GM12878 (cell line): ENCODE measurements at regions not wholly inside any gene's neighbourhood (a gene's known extent, or its start where the extent isn't known, plus 50 kb on each side); places are given as distances from the start of the nearest gene placed in this dataset.

Experiments
- ATAC-seq: fragments of 200-7000 bp; cut with Tn5 transposase; 3 replicates; pipeline ENCODE4 v1.9.1; 2020; ENCODE audit warnings: mild to moderate bottlenecking, moderate library complexity
- BruUV-seq: library from RNA; stranded (reverse); fragments of 400-500 nt; replicated peaks from 2 replicates; lab custom pipeline; 2021; lab: Mats Ljungman, UMichigan
- CTCF ChIA-PET: fragments of 300-600 bp; sonication (Branson Sonifier 250); formaldehyde crosslinking; extraction: SDS; loops from one replicate; lab custom pipeline; 2021; ENCODE audit warnings: inconsistent platforms; lab: Yijun Ruan, JAX
- POLR2A ChIA-PET: fragments of 350-600 bp; formaldehyde crosslinking; extraction: SDS; loops from one replicate; lab custom pipeline; 2021; ENCODE audit warnings: inconsistent platforms; lab: Charles Lee
- RAD21 ChIA-PET: fragments of 300-600 bp; sonication (Branson Sonifier 250); formaldehyde crosslinking; loops from one replicate; lab custom pipeline; 2023; ENCODE audit warnings: antibody characterized with exemption; ENCODE audit not compliant: unreplicated experiment; lab: Charles Lee
- SMC1A ChIA-PET: fragments of 300-600 bp; sonication (Branson Sonifier 250); formaldehyde crosslinking; loops from one replicate; lab custom pipeline; 2023; ENCODE audit not compliant: unreplicated experiment, uncharacterized antibody; lab: Charles Lee
- DNase-seq: peaks from one replicate; pipeline ENCODE4 v3.0.0-alpha.2; 2011; ENCODE audit warnings: low read depth, low spot score
- FAIRE-seq: peaks from 3 replicates; lab custom pipeline; 2011; peaks lifted over from hg19 to GRCh38; lab: Jason Lieb, UNC
- H2AFZ ChIP-seq: 2 replicates; pipeline ENCODE4 v1.6.0; 2011; ENCODE audit warnings: low read depth, low read length, control low read depth; ENCODE audit not compliant: control insufficient read depth
- H3K27ac ChIP-seq: 2 replicates; pipeline ENCODE4 v1.5.1; 2011; ENCODE audit warnings: control low read depth; ENCODE audit not compliant: control insufficient read depth, insufficient read depth
- H3K27me3 ChIP-seq, 2 experiments: replicated peaks in 1 of 2; 2 replicates each; pipeline versions ENCODE4 v1.6.0 to v1.6.1; 2011; ENCODE audit warnings: low read length in 1 of 2; ENCODE audit not compliant: control insufficient read depth in 2 of 2, insufficient read depth in 2 of 2
- H3K36me3 ChIP-seq, 2 experiments: 2 replicates each; pipeline ENCODE4 v1.5.1; 2011; ENCODE audit warnings: low read length in 1 of 2; ENCODE audit not compliant: control insufficient read depth in 2 of 2, insufficient read depth in 2 of 2
- H3K4me1 ChIP-seq: 2 replicates; pipeline ENCODE4 v1.6.1; 2011; ENCODE audit warnings: mild to moderate bottlenecking, low read length, moderate library complexity, mixed read lengths; ENCODE audit not compliant: control insufficient read depth, insufficient read depth
- H3K4me2 ChIP-seq: 2 replicates; pipeline ENCODE4 v1.6.0; 2011; ENCODE audit warnings: control low read depth; ENCODE audit not compliant: control insufficient read depth, insufficient read depth
- H3K4me3 ChIP-seq: fragments of 200-600 bp; sonication (generic); 2 replicates; pipeline ENCODE4 v1.5.1; 2016
- H3K79me2 ChIP-seq: 2 replicates; pipeline ENCODE4 v1.6.0; 2011; ENCODE audit warnings: low read length; ENCODE audit not compliant: control insufficient read depth, insufficient read depth
- H3K9ac ChIP-seq: 2 replicates; pipeline ENCODE4 v1.8.0; 2011; ENCODE audit warnings: low read length, control low read depth, mixed read lengths; ENCODE audit not compliant: control insufficient read depth, insufficient read depth
- H3K9me3 ChIP-seq: replicated peaks from 3 replicates; pipeline ENCODE4 v1.5.1; 2011; ENCODE audit warnings: mild to moderate bottlenecking, low read length; ENCODE audit not compliant: control insufficient read depth, insufficient read depth
- H4K20me1 ChIP-seq: 2 replicates; pipeline ENCODE4 v1.6.0; 2011; ENCODE audit not compliant: control insufficient read depth, insufficient read depth
- ASH2L ChIP-seq: fragments of 300-600, 200-600 bp; sonication (generic); IDR thresholded peaks from 2 replicates; pipeline ENCODE4 v1.6.1; 2017; ENCODE audit warnings: low read depth, mild to moderate bottlenecking, borderline replicate concordance
- BRCA1 ChIP-seq: IDR thresholded peaks from 2 replicates; pipeline ENCODE4 v1.6.1; 2011; ENCODE audit warnings: low read depth, low read length, improper control_type of control experiment
- CBX3 ChIP-seq: fragments of 200-600 bp; sonication (generic); IDR thresholded peaks from 2 replicates; pipeline ENCODE4 v1.6.1; 2016; ENCODE audit warnings: low read depth, borderline replicate concordance
- CHD2 ChIP-seq: IDR thresholded peaks from 2 replicates; pipeline ENCODE4 v1.6.1; 2011; ENCODE audit warnings: low read depth, low read length, improper control_type of control experiment, borderline replicate concordance
- CREB1 ChIP-seq: IDR thresholded peaks from 2 replicates; pipeline ENCODE4 v1.6.1; 2012; ENCODE audit warnings: low read depth, mild to moderate bottlenecking, inconsistent platforms
- ETV6 ChIP-seq, 2 experiments: fragments of 450-650 bp in 1 of 2; IDR thresholded peaks in 1 of 2; conservative IDR thresholded peaks in 1 of 2; 2 replicates each; pipeline ENCODE4 v1.6.1; 2014; ENCODE audit warnings: antibody characterized with exemption in 1 of 2, borderline replicate concordance in 1 of 2, low read depth in 1 of 2, mild to moderate bottlenecking in 1 of 2, moderate library complexity in 1 of 2
- NBN ChIP-seq: fragments of 450-650 bp; IDR thresholded peaks from 2 replicates; pipeline ENCODE4 v1.6.1; 2016
- NR2C1 ChIP-seq: fragments of 450-650 bp; IDR thresholded peaks from 2 replicates; pipeline ENCODE4 v1.6.1; 2017; ENCODE audit warnings: antibody characterized with exemption, mild to moderate bottlenecking, moderate library complexity
- PAX8 ChIP-seq: fragments of 450-650 bp; IDR thresholded peaks from 2 replicates; pipeline ENCODE4 v1.6.1; 2017; ENCODE audit warnings: mild to moderate bottlenecking, moderate library complexity
- POLR2A ChIP-seq: IDR thresholded peaks from 2 replicates; pipeline ENCODE4 v1.6.1; 2011; ENCODE audit warnings: low read depth, mild to moderate bottlenecking, low read length
- RAD21 ChIP-seq: IDR thresholded peaks from 2 replicates; pipeline ENCODE4 v1.6.1; 2011; ENCODE audit warnings: mild to moderate bottlenecking, low read depth, low read length, moderate library complexity; ENCODE audit not compliant: insufficient read depth
- RAD51 ChIP-seq: fragments of 450-650 bp; IDR thresholded peaks from 2 replicates; pipeline ENCODE4 v1.6.1; 2016; ENCODE audit warnings: moderate library complexity, mild to moderate bottlenecking, inconsistent platforms
- RFX5 ChIP-seq: IDR thresholded peaks from 2 replicates; pipeline ENCODE4 v1.6.1; 2011; ENCODE audit warnings: low read depth, low read length, improper control_type of control experiment
- SUZ12 ChIP-seq: fragments of 200-600 bp; sonication (generic); IDR thresholded peaks from one replicate; pipeline ENCODE4 v1.6.1; 2018; ENCODE audit warnings: antibody characterized with exemption, mild to moderate bottlenecking; ENCODE audit not compliant: unreplicated experiment
- in situ Hi-C: fragments of 300-500 bp; cut with MboI; formaldehyde crosslinking; loops from 9 replicates; pipeline ENCODE4 v1.14.3; 2018; ENCODE audit warnings: mixed read lengths
- intact Hi-C: fragments of 100-400 bp; cut with micrococcal nuclease; formaldehyde crosslinking; loops from one replicate; pipeline ENCODE4 v1.14.2; 2022; ENCODE audit not compliant: unreplicated experiment
- TF ChIP-seq, protein P1 (sequence below): fragments of 450-650 bp; IDR thresholded peaks from 2 replicates; pipeline ENCODE4 v1.6.1; 2018; ENCODE audit warnings: borderline replicate concordance, mild to moderate bottlenecking; ENCODE audit not compliant: partially characterized antibody
- TF ChIP-seq, protein P2 (sequence below), 3 experiments: IDR thresholded peaks in 2 of 3; conservative IDR thresholded peaks in 1 of 3; 2 replicates each; pipeline ENCODE4 v1.5.1; 2011; ENCODE audit warnings: low read depth in 3 of 3, low read length in 3 of 3, mild to moderate bottlenecking in 3 of 3, control low read depth in 2 of 3, moderate library complexity in 2 of 3, inconsistent platforms in 1 of 3, mixed read lengths in 1 of 3; ENCODE audit not compliant: control insufficient read depth in 2 of 3, insufficient read depth in 1 of 3; ENCODE audit errors: extremely low read depth in 1 of 3
- TF ChIP-seq, protein P3 (sequence below): IDR thresholded peaks from 2 replicates; pipeline ENCODE4 v1.6.1; 2011; ENCODE audit warnings: low read depth, mild to moderate bottlenecking, low read length, moderate library complexity, borderline replicate concordance; ENCODE audit errors: extremely low read depth

DNA sequence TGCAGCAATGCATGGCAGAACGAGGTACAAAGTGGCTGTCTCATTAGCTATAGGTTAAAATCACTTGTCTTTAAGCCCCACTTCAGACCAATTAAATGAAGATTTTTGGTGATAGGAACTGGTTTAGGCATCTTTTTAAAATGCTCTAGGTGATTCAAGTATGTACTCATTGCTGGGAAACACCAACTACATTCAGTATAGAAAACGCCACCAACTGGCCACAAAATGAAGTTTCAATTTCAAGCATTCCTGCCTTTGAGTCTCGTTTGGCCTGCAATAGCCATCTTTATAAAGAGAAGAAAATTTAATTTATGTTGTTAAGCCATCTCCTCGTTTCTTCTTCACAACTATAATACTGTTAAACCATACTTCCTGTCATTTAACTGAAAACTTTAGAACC is 587.9 kb downstream of the GBE1 start (continued):
- TF ChIP-seq, protein P1, sequence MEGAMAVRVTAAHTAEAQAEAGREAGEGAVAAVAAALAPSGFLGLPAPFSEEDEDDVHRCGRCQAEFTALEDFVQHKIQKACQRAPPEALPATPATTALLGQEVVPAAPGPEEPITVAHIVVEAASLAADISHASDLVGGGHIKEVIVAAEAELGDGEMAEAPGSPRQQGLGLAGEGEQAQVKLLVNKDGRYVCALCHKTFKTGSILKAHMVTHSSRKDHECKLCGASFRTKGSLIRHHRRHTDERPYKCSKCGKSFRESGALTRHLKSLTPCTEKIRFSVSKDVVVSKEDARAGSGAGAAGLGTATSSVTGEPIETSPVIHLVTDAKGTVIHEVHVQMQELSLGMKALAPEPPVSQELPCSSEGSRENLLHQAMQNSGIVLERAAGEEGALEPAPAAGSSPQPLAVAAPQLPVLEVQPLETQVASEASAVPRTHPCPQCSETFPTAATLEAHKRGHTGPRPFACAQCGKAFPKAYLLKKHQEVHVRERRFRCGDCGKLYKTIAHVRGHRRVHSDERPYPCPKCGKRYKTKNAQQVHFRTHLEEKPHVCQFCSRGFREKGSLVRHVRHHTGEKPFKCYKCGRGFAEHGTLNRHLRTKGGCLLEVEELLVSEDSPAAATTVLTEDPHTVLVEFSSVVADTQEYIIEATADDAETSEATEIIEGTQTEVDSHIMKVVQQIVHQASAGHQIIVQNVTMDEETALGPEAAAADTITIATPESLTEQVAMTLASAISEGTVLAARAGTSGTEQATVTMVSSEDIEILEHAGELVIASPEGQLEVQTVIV = no peak
- TF ChIP-seq, protein P2, sequence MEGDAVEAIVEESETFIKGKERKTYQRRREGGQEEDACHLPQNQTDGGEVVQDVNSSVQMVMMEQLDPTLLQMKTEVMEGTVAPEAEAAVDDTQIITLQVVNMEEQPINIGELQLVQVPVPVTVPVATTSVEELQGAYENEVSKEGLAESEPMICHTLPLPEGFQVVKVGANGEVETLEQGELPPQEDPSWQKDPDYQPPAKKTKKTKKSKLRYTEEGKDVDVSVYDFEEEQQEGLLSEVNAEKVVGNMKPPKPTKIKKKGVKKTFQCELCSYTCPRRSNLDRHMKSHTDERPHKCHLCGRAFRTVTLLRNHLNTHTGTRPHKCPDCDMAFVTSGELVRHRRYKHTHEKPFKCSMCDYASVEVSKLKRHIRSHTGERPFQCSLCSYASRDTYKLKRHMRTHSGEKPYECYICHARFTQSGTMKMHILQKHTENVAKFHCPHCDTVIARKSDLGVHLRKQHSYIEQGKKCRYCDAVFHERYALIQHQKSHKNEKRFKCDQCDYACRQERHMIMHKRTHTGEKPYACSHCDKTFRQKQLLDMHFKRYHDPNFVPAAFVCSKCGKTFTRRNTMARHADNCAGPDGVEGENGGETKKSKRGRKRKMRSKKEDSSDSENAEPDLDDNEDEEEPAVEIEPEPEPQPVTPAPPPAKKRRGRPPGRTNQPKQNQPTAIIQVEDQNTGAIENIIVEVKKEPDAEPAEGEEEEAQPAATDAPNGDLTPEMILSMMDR (IDR thresholded peaks at IDR 0.05 in 2 of 3, conservative IDR thresholded peaks at IDR 0.05 in 1 of 3; ENCODE audit: control insufficient read depth in 2 of 3, extremely low read depth in 1 of 3, insufficient read depth in 1 of 3, low read depth in 3 of 3, low read length in 3 of 3) = peak; percentile 11 to 40 (median 30); a peak in 4 of 6 replicates
- TF ChIP-seq PAX8 = no peak
- 0 out of 2 replicates have a peak, but pooled peaks have one; percentile 2 for TF ChIP-seq RAD21
- TF ChIP-seq, all 136 proteins: peak for 2

DNA sequence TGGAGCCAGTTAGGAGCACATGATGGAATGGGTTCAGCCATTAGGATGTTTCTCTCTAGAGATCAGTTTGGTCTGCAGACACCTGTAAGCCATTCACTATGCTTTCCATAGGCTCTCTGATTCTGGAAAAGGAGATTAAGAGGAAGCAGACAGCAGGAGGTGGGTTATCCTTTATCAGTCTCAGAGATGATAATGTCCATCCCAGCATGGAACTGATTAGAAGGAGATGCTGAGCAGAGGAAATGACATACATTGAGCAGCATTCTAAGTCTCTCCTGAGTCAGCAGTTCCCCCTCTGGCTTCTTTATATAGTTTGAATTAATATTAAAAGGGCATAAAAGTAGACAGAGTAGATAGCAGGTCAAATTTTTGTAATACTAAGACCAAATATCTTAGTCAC is 591.1 kb downstream of the GBE1 start:
- H3K4me1 ChIP-seq = no peaks in the 10 kb centered on the region
- no peak overlapping the region for H3K4me3 ChIP-seq
- no peak for FAIRE-seq
- ChIA-PET SMC1A (no interaction called here), RAD21 (interaction anchor here (0.7 kb wide), 1 partner anchor 19 kb away, joined by 4 read pairs; no protein-coding TSS in a partner anchor), POLR2A (no interaction called here), CTCF (no interaction called here)
- intact Hi-C loops (no loop called here), in situ Hi-C loops (no loop called here)
- no peak for ATAC-seq
- no peak overlapping the region for H2AFZ ChIP-seq
- no peaks in the 10 kb centered on the region for H4K20me1 ChIP-seq
- no peaks in the 10 kb centered on the region for H3K9me3 ChIP-seq
- H3K36me3 ChIP-seq = no peaks in the 10 kb centered on the region
- no peaks in the 10 kb centered on the region for H3K27me3 ChIP-seq
- H3K79me2 ChIP-seq = no peaks in the 10 kb centered on the region
- no peak overlapping the region for H3K9ac ChIP-seq
- no peak for DNase-seq
- no peak overlapping the region for H3K27ac ChIP-seq
- no TSS peak for BruUV-seq
- no peak overlapping the region for H3K4me2 ChIP-seq
- TF ChIP-seq POLR2A (no peak), RFX5 (no peak), BRCA1 (no peak), ETV6 (conservative IDR thresholded peaks at IDR 0.05 in 1 of 2, IDR thresholded peaks at IDR 0.05 in 1 of 2; ENCODE audit: borderline replicate concordance in 1 of 2, low read depth in 1 of 2) (no peak), ASH2L (no peak), CHD2 (no peak), CBX3 (no peak), NBN (no peak), SUZ12 (no peak), CREB1 (no peak), RAD51 (no peak), NR2C1 (no peak)
- TF ChIP-seq, protein P3, sequence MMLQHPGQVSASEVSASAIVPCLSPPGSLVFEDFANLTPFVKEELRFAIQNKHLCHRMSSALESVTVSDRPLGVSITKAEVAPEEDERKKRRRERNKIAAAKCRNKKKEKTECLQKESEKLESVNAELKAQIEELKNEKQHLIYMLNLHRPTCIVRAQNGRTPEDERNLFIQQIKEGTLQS = no peak
